GM10248 (cell line): ENCODE measurements at regions not wholly inside any gene's neighbourhood (a gene's known extent, or its start where the extent isn't known, plus 50 kb on each side); places are given as distances from the start of the nearest gene placed in this dataset.

Experiments used
- CTCF ChIA-PET: fragments of 300-600 bp; sonication (Branson Sonifier 250); formaldehyde crosslinking; extraction: SDS; loops from one replicate; lab custom pipeline; 2021; ENCODE audit warnings: antibody characterized with exemption; lab: Yijun Ruan, JAX
- POLR2A ChIA-PET: fragments of 350-650 bp; sonication (Branson Sonifier 250); formaldehyde crosslinking; extraction: SDS; loops from one replicate; lab custom pipeline; 2020; ENCODE audit warnings: antibody characterized with exemption; lab: Yijun Ruan, JAX
- DNase-seq: peaks from one replicate; pipeline ENCODE4 v3.0.0; 2012; ENCODE audit errors: extremely low spot score
- CTCF ChIP-seq: IDR thresholded peaks from 2 replicates; pipeline ENCODE4 v1.5.1; 2012; ENCODE audit warnings: mild to moderate bottlenecking, low read depth; ENCODE audit errors: extremely low read depth, missing control alignments, control extremely low read depth

- ChIA-PET POLR2A (no interaction called here), CTCF (interaction anchor here (1.1 kb wide), 1 partner anchor 185 kb away, joined by 3 read pairs; no protein-coding TSS in a partner anchor)
- no peak for TF ChIP-seq CTCF
- no peak for DNase-seq
Measured at GRCh38 chr6:26300828-26301227, 64.2 kb upstream of the BTN3A2 start.

GRCh38 chr6:26301638-26302037, 63.4 kb upstream of the BTN3A2 start:
- ChIA-PET POLR2A (no interaction called here), CTCF (interaction anchor here (1.1 kb wide), 1 partner anchor 184 kb away, joined by 3 read pairs; no protein-coding TSS in a partner anchor)
- no peak for TF ChIP-seq CTCF
- DNase-seq: no peak

GRCh38 chr6:26302941-26303559, 61.9 kb upstream of the BTN3A2 start:
- no peak for TF ChIP-seq CTCF
- CTCF ChIA-PET: no interaction called here
- POLR2A ChIA-PET: interaction anchor here (0.6 to 0.9 kb wide), 2 partner anchors 18 to 145 kb away, joined by 3 read pairs; a partner anchor contains a TSS
- no peak for DNase-seq

- CTCF ChIA-PET: no interaction called here
- no peak for DNase-seq
- POLR2A ChIA-PET: no interaction called here
- no peak for TF ChIP-seq CTCF
Measured at GRCh38 chr6:26304213-26304796, 60.7 kb upstream of the BTN3A2 start.

- DNase-seq: peak; percentile 45
- ChIA-PET CTCF (no interaction called here), POLR2A (interaction anchor here (0.7 kb wide), 1 partner anchor 88 kb away, joined by 3 read pairs; a partner anchor contains a TSS)
- no peak for TF ChIP-seq CTCF
Measured at GRCh38 chr6:26304797-26305640, 60.0 kb upstream of the BTN3A2 start.

- DNase-seq: no peak
- TF ChIP-seq CTCF: no peak
- ChIA-PET POLR2A (interaction anchor here (0.7 kb wide), 1 partner anchor 89 kb away, joined by 3 read pairs; a partner anchor contains a TSS), CTCF (no interaction called here)
Measured at GRCh38 chr6:26305641-26305969, 59.4 kb upstream of the BTN3A2 start.
